DND-41 (cell line): ENCODE measurements at regions not wholly inside any gene's neighbourhood (a gene's known extent, or its start where the extent isn't known, plus 50 kb on each side); places are given as distances from the start of the nearest gene placed in this dataset.

Experiments
- ATAC-seq: fragments of 200-7000 bp; cut with Tn5 transposase; 3 replicates; pipeline ENCODE4 v1.9.1; 2021; ENCODE audit warnings: low read depth; ENCODE audit not compliant: insufficient read depth
- DNase-seq: peaks from one replicate; pipeline ENCODE4 v3.0.0-alpha.2; 2020
- H2AFZ ChIP-seq: 2 replicates; pipeline ENCODE4 v1.6.0; 2012; ENCODE audit warnings: low read depth, low read length
- H3K27ac ChIP-seq: 2 replicates; pipeline ENCODE4 v1.5.1; 2012; ENCODE audit warnings: low read length, inconsistent platforms
- H3K27me3 ChIP-seq: fragments of 200-600 bp; sonication (generic); 2 replicates; pipeline ENCODE4 v1.6.0; 2012; ENCODE audit warnings: low read length, mild to moderate bottlenecking, inconsistent platforms; ENCODE audit not compliant: insufficient read depth, poor library complexity
- H3K36me3 ChIP-seq: 2 replicates; pipeline ENCODE4 v1.5.1; 2012; ENCODE audit warnings: low read length, inconsistent platforms; ENCODE audit not compliant: insufficient read depth
- H3K4me1 ChIP-seq: 2 replicates; pipeline ENCODE4 v1.5.1; 2012; ENCODE audit warnings: mild to moderate bottlenecking, low read length; ENCODE audit not compliant: insufficient read depth
- H3K4me2 ChIP-seq: 2 replicates; pipeline ENCODE4 v1.6.0; 2012; ENCODE audit warnings: mild to moderate bottlenecking, moderate library complexity, low read length, inconsistent platforms; ENCODE audit not compliant: insufficient read depth
- H3K4me3 ChIP-seq, 2 experiments: fragments of 200-600 bp in 1 of 2; shearing (Covaris generic) in 1 of 2; 2 replicates each; pipeline ENCODE4 v1.5.1; 2012 to 2016; ENCODE audit warnings: inconsistent platforms in 2 of 2, low read length in 2 of 2, mild to moderate bottlenecking in 2 of 2, low read depth in 1 of 2, moderate library complexity in 1 of 2
- H3K79me2 ChIP-seq: 2 replicates; pipeline ENCODE4 v1.6.0; 2012; ENCODE audit warnings: low read length, inconsistent platforms; ENCODE audit not compliant: insufficient read depth
- H3K9ac ChIP-seq: 2 replicates; pipeline ENCODE4 v1.6.0; 2012; ENCODE audit warnings: low read depth, mild to moderate bottlenecking, inconsistent platforms, low read length, moderate library complexity
- H3K9me3 ChIP-seq: 2 replicates; pipeline ENCODE4 v1.5.1; 2012; ENCODE audit warnings: low read length, moderate library complexity, mild to moderate bottlenecking, inconsistent platforms; ENCODE audit not compliant: insufficient read depth, severe bottlenecking
- H4K20me1 ChIP-seq: 2 replicates; pipeline ENCODE4 v1.6.0; 2012; ENCODE audit warnings: low read length; ENCODE audit not compliant: insufficient read depth
- EZH2 ChIP-seq: IDR thresholded peaks from 3 replicates; pipeline ENCODE4 v1.6.1; 2012; ENCODE audit warnings: borderline replicate concordance, low read depth, mild to moderate bottlenecking, moderate library complexity, low read length, inconsistent platforms; ENCODE audit not compliant: severe bottlenecking
- TF ChIP-seq, protein P1 (sequence below): IDR thresholded peaks from 2 replicates; pipeline ENCODE4 v1.5.1; 2012; ENCODE audit warnings: borderline replicate concordance, low read length, moderate library complexity, mild to moderate bottlenecking; ENCODE audit not compliant: poor library complexity, severe bottlenecking; ENCODE audit errors: extremely low read depth

DNA sequence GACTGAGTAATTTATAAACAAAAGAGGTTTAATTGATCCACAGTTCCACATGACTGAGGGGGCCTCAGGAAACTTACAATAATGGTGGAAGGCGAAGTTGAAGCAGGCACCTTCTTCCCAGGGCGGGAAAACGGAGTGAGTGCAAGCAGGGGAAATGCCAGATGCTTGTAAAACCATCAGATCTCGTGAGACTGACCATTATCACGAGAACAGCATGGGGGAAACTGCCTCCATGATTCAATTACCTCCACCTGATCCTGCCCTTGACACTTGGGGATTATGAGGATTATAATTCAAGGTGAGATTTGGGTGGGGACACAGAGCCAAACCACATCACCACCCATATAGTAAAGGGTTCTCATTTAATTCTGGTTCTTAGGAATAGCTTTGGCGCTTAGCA, 219.5 kb upstream of the ATP5MC3 start:
- Histone ChIP-seq H3K4me2 (no peak overlapping the region), H3K79me2 (no peaks in the 10 kb centered on the region), H4K20me1 (no peaks in the 10 kb centered on the region), H3K4me3 (no peak overlapping the region), H3K27me3 (no peaks in the 10 kb centered on the region), H2AFZ (no peak overlapping the region), H3K4me1 (peaks cover 11% of the 10 kb centered on the region), H3K36me3 (no peaks in the 10 kb centered on the region), H3K27ac (no peak overlapping the region), H3K9me3 (no peaks in the 10 kb centered on the region), H3K9ac (no peak overlapping the region)
- DNase-seq (no peak), ATAC-seq (no peak)
- no peak for TF ChIP-seq EZH2
- TF ChIP-seq, protein P1, sequence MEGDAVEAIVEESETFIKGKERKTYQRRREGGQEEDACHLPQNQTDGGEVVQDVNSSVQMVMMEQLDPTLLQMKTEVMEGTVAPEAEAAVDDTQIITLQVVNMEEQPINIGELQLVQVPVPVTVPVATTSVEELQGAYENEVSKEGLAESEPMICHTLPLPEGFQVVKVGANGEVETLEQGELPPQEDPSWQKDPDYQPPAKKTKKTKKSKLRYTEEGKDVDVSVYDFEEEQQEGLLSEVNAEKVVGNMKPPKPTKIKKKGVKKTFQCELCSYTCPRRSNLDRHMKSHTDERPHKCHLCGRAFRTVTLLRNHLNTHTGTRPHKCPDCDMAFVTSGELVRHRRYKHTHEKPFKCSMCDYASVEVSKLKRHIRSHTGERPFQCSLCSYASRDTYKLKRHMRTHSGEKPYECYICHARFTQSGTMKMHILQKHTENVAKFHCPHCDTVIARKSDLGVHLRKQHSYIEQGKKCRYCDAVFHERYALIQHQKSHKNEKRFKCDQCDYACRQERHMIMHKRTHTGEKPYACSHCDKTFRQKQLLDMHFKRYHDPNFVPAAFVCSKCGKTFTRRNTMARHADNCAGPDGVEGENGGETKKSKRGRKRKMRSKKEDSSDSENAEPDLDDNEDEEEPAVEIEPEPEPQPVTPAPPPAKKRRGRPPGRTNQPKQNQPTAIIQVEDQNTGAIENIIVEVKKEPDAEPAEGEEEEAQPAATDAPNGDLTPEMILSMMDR, result no peak

DNA sequence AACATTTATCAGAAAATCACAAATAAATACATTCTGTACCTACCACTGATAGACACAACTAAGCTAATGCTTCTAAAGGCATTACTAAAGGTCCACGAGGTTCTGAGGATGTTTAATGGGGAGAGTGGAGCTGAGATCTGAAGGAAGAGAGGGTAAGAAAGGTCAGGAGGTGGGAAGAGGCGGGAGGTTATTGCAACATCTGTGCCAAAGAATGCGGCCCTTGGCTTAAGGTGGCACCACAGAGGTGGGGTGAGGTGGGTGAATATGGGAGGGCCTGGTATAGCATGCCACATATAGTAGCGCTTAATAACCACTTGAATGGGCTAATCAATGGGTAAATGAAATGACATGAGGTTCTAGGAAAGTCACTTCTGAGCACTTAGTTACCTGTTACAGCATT, 217.8 kb upstream of the ATP5MC3 start:
- H3K4me3 ChIP-seq, result no peak overlapping the region
- no peaks in the 10 kb centered on the region for H3K27me3 ChIP-seq
- TF ChIP-seq, protein P1, result no peak
- TF ChIP-seq EZH2, result no peak
- H4K20me1 ChIP-seq, result no peaks in the 10 kb centered on the region
- H3K27ac ChIP-seq, result no peak overlapping the region
- H3K79me2 ChIP-seq, result no peaks in the 10 kb centered on the region
- ATAC-seq (no peak), DNase-seq (no peak)
- H3K9me3 ChIP-seq, result no peaks in the 10 kb centered on the region
- 0 out of 2 replicates have a peak, but pooled peaks cover under 1% of the 10 kb centered on the region for H3K4me1 ChIP-seq
- H3K4me2 ChIP-seq, result no peak overlapping the region
- H2AFZ ChIP-seq, result no peak overlapping the region
- H3K36me3 ChIP-seq, result no peaks in the 10 kb centered on the region
- H3K9ac ChIP-seq, result no peak overlapping the region

DNA sequence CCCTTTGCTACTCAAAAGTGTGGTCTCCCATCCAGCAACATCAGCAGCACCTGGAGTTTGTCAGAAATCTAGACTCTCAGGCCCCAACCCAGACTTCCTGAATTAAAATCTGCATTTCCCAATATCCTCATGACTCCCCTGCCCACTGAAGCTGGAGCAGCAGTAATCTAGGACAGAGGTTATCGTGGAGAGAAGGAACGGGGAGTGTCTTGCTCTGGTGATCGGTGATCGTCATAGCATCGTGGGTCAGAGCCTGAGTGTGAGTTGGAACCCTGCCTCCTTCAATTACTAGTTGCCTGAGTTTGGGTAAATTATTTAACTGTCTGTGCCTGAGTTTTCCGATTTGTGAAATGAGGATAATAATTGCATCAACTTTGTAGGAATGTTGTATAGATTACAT, 217.3 kb upstream of the ATP5MC3 start:
- TF ChIP-seq EZH2, result no peak
- TF ChIP-seq, protein P1, result no peak
- no peaks in the 10 kb centered on the region for H4K20me1 ChIP-seq
- no peak overlapping the region for H3K4me3 ChIP-seq
- H3K9me3 ChIP-seq, result no peaks in the 10 kb centered on the region
- H3K9ac ChIP-seq, result no peak overlapping the region
- H3K27me3 ChIP-seq, result no peaks in the 10 kb centered on the region
- ATAC-seq (no peak), DNase-seq (no peak)
- no peak overlapping the region for H2AFZ ChIP-seq
- H3K27ac ChIP-seq, result no peak overlapping the region
- no peaks in the 10 kb centered on the region for H3K4me1 ChIP-seq
- H3K79me2 ChIP-seq, result no peaks in the 10 kb centered on the region
- H3K36me3 ChIP-seq, result no peaks in the 10 kb centered on the region
- H3K4me2 ChIP-seq, result no peak overlapping the region

DNA sequence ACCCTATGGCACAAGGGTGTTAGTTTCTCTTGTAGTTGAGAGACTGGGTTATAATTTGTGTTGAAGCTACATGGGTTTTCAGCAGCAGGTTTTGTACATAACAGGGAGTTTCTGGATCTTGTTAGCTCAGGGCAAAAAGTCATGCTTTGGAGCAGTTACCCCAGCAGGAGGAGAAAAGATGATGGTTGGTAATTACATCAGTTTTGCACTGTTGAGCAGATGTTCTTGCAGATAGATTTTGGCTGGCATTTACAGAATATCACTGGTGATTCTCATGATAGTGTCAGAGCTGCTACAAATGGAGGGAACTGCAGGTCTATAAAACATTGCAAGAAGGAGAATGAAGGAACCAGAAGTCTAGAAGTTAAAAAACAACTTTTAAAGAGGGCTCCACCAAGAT, 215.2 kb upstream of the ATP5MC3 start:
- DNase-seq (no peak), ATAC-seq (no peak)
- Histone ChIP-seq H3K4me1 (no peaks in the 10 kb centered on the region), H3K9me3 (no peaks in the 10 kb centered on the region), H3K27me3 (no peaks in the 10 kb centered on the region), H4K20me1 (no peaks in the 10 kb centered on the region), H3K4me2 (no peak overlapping the region), H3K4me3 (no peak overlapping the region), H3K79me2 (no peaks in the 10 kb centered on the region), H2AFZ (no peak overlapping the region), H3K36me3 (no peaks in the 10 kb centered on the region), H3K9ac (no peak overlapping the region), H3K27ac (no peak overlapping the region)
- TF ChIP-seq, protein P1, result no peak
